Lower leg skin (tissue), 3 donors: ENCODE measurements at regions not wholly inside any gene's neighbourhood (a gene's known extent, or its start where the extent isn't known, plus 50 kb on each side); places are given as distances from the start of the nearest gene placed in this dataset.
"Not testable (repeated sequence)": the region's sequence is repeated elsewhere in the genome, so short reads cannot be mapped to it uniquely, and the experiment has no call there.

Source experiments
- POLR2A ChIP-seq, 2 donors: fragments of 450-650 bp; IDR thresholded peaks; one replicate each; pipeline ENCODE4 v1.6.1; 2016 to 2017; ENCODE audit warnings: antibody characterized with exemption in 2 of 2, mild to moderate bottlenecking in 1 of 2, moderate library complexity in 1 of 2
- TF ChIP-seq, protein P1 (sequence below), 3 donors: fragments of 450-650 bp; IDR thresholded peaks; one replicate each; pipeline ENCODE4 v1.5.1; 2016; ENCODE audit warnings: antibody characterized with exemption in 3 of 3, mild to moderate bottlenecking in 3 of 3, moderate library complexity in 2 of 3

DNA sequence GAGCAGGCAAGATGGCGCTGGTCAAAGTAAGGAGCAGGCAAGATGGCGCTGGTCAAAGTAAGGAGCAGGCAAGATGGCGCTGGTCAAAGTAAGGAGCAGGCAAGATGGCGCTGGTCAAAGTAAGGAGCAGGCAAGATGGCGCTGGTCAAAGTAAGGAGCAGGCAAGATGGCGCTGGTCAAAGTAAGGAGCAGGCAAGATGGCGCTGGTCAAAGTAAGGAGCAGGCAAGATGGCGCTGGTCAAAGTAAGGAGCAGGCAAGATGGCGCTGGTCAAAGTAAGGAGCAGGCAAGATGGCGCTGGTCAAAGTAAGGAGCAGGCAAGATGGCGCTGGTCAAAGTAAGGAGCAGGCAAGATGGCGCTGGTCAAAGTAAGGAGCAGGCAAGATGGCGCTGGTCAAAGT is 382.7 kb downstream of the GLRX3 start:
- not testable (repeated sequence) for TF ChIP-seq POLR2A (IDR thresholded peaks at IDR 0.05)
- TF ChIP-seq, protein P1, sequence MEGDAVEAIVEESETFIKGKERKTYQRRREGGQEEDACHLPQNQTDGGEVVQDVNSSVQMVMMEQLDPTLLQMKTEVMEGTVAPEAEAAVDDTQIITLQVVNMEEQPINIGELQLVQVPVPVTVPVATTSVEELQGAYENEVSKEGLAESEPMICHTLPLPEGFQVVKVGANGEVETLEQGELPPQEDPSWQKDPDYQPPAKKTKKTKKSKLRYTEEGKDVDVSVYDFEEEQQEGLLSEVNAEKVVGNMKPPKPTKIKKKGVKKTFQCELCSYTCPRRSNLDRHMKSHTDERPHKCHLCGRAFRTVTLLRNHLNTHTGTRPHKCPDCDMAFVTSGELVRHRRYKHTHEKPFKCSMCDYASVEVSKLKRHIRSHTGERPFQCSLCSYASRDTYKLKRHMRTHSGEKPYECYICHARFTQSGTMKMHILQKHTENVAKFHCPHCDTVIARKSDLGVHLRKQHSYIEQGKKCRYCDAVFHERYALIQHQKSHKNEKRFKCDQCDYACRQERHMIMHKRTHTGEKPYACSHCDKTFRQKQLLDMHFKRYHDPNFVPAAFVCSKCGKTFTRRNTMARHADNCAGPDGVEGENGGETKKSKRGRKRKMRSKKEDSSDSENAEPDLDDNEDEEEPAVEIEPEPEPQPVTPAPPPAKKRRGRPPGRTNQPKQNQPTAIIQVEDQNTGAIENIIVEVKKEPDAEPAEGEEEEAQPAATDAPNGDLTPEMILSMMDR (IDR thresholded peaks at IDR 0.05) = not testable (repeated sequence)
